ENCODE measurements at regions not wholly inside any gene's neighbourhood (a gene's known extent, or its start where the extent isn't known, plus 50 kb on each side); places are given as distances from the start of the nearest gene placed in this dataset.

DNA sequence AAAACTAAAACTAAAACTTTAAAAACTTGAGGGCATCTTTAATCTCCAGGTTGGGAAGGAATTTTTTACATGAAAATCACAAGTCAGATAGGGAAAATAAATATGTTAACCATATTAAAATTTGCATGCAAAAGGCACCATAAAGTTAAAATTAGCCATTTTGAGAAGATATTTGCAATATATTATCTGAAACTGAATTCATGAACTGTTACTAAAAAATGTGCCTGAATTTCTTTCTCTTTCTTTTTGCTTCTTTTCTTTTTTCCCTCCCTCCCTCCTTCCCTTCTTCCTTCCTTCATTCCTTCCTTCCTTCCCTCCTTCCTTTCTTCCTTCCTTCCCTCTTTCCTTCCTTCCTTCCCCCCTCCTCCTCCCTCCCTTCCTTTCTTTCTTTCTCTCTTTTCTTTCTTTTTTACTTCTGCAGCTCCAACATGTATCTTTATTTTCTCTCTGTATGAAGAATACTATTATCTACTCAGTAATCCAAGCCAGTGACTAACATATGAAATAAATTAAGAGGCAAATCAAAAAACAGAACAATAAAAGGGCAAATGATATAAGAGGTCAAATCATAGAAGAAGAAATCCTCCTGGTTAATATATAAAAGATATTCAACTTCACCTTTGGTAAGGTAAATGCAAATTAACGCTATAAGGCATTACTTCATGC is 146.0 kb downstream of the BRMS1L start:
- TF ChIP-seq, protein P1, sequence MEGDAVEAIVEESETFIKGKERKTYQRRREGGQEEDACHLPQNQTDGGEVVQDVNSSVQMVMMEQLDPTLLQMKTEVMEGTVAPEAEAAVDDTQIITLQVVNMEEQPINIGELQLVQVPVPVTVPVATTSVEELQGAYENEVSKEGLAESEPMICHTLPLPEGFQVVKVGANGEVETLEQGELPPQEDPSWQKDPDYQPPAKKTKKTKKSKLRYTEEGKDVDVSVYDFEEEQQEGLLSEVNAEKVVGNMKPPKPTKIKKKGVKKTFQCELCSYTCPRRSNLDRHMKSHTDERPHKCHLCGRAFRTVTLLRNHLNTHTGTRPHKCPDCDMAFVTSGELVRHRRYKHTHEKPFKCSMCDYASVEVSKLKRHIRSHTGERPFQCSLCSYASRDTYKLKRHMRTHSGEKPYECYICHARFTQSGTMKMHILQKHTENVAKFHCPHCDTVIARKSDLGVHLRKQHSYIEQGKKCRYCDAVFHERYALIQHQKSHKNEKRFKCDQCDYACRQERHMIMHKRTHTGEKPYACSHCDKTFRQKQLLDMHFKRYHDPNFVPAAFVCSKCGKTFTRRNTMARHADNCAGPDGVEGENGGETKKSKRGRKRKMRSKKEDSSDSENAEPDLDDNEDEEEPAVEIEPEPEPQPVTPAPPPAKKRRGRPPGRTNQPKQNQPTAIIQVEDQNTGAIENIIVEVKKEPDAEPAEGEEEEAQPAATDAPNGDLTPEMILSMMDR (IDR thresholded peaks at IDR 0.05; ENCODE audit: borderline replicate concordance, extremely low read depth, low read length, poor library complexity, severe bottlenecking): no peak
- TF ChIP-seq EZH2 (IDR thresholded peaks at IDR 0.05; ENCODE audit: borderline replicate concordance, low read depth, low read length, severe bottlenecking): no peak
